ENCODE measurements at regions not wholly inside any gene's neighbourhood (a gene's known extent, or its start where the extent isn't known, plus 50 kb on each side); places are given as distances from the start of the nearest gene placed in this dataset.

GRCh38 chr1:184226100-184226487, 160.7 kb upstream of the C1orf21 start:
- WGBS, 2 donors = 93 to 96% methylated on average over 15 of the region's 15 CpGs
- Histone ChIP-seq H3K4me3 (no peak overlapping the region), H3K27me3 (no peaks in the 10 kb centered on the region), H3K4me1 (peaks cover 0 to 10% (median 7%) of the 10 kb centered on the region in 4 donors), H3K36me3 (no peaks in the 10 kb centered on the region), H3K9me3 (no peaks in the 10 kb centered on the region), H3K27ac (no peak overlapping the region)
- ATAC-seq (ENCODE audit: low FRiP score in 2 of 2) (peak in 1 of 2 donors; percentile 24), DNase-seq (peak in 1 of 2 donors; percentile 50)
- TF ChIP-seq EP300 (IDR thresholded peaks at IDR 0.05) = no peak
- TF ChIP-seq POLR2A (IDR thresholded peaks at IDR 0.05) = no peak
- TF ChIP-seq POLR2AphosphoS5 (IDR thresholded peaks at IDR 0.05) = no peak
- no peak for TF ChIP-seq CTCF (IDR thresholded peaks at IDR 0.05)

- no peaks in the 10 kb centered on the region for H3K36me3 ChIP-seq
- 72 to 94% methylated on average over 2 of the region's 2 CpGs for WGBS, 2 donors
- no peaks in the 10 kb centered on the region for H3K4me1 ChIP-seq
- DNase-seq (no peak), ATAC-seq (ENCODE audit: low FRiP score in 2 of 2) (no peak)
- H3K27me3 ChIP-seq = no peaks in the 10 kb centered on the region
- no peaks in the 10 kb centered on the region for H3K9me3 ChIP-seq
- H3K27ac ChIP-seq = no peak overlapping the region
- no peak for TF ChIP-seq CTCF (IDR thresholded peaks at IDR 0.05)
- TF ChIP-seq EP300 (IDR thresholded peaks at IDR 0.05) = no peak
- TF ChIP-seq POLR2AphosphoS5 (IDR thresholded peaks at IDR 0.05) = no peak
- TF ChIP-seq POLR2A (IDR thresholded peaks at IDR 0.05) = no peak
- no peak overlapping the region for H3K4me3 ChIP-seq
Observed at GRCh38 chr1:184228558-184228957, 158.3 kb upstream of the C1orf21 start.

- TF ChIP-seq CTCF (IDR thresholded peaks at IDR 0.05) (no peak), POLR2AphosphoS5 (IDR thresholded peaks at IDR 0.05) (no peak), POLR2A (IDR thresholded peaks at IDR 0.05) (no peak), EP300 (IDR thresholded peaks at IDR 0.05) (no peak)
- 65 to 85% methylated on average over 4 of the region's 4 CpGs for WGBS, 2 donors
- no peak for ATAC-seq (ENCODE audit: low FRiP score in 2 of 2)
- Histone ChIP-seq H3K27me3 (no peaks in the 10 kb centered on the region), H3K4me3 (no peak overlapping the region), H3K27ac (no peak overlapping the region), H3K9me3 (no peaks in the 10 kb centered on the region), H3K4me1 (peaks cover 0 to 4% (median 0%) of the 10 kb centered on the region in 4 donors), H3K36me3 (no peaks in the 10 kb centered on the region)
- DNase-seq = no peak
Observed at GRCh38 chr1:184237588-184237987, 149.2 kb upstream of the C1orf21 start.

- ATAC-seq (ENCODE audit: low FRiP score in 2 of 2) (no peak), DNase-seq (no peak)
- TF ChIP-seq POLR2AphosphoS5 (IDR thresholded peaks at IDR 0.05) = no peak
- no peak for TF ChIP-seq POLR2A (IDR thresholded peaks at IDR 0.05)
- no peak for TF ChIP-seq EP300 (IDR thresholded peaks at IDR 0.05)
- no peak for TF ChIP-seq CTCF (IDR thresholded peaks at IDR 0.05)
- no peak overlapping the region for H3K27ac ChIP-seq
- no peak overlapping the region for H3K4me3 ChIP-seq
- no peaks in the 10 kb centered on the region for H3K9me3 ChIP-seq
- no peaks in the 10 kb centered on the region for H3K36me3 ChIP-seq
- peaks cover 0 to 4% (median 0%) of the 10 kb centered on the region in 4 donors for H3K4me1 ChIP-seq
- H3K27me3 ChIP-seq = no peaks in the 10 kb centered on the region
- WGBS, 2 donors = 92 to 96% methylated on average over 2 of the region's 2 CpGs
Observed at GRCh38 chr1:184241446-184241845, 145.4 kb upstream of the C1orf21 start.

GRCh38 chr1:184242507-184242943, 144.3 kb upstream of the C1orf21 start:
- H3K27me3 ChIP-seq = no peaks in the 10 kb centered on the region
- ATAC-seq (ENCODE audit: low FRiP score in 2 of 2) (peak; percentile 68 to 69), DNase-seq (no peak)
- H3K27ac ChIP-seq = no peak overlapping the region
- H3K9me3 ChIP-seq = no peaks in the 10 kb centered on the region
- 31 to 46% methylated on average over 2 of the region's 2 CpGs for WGBS, 2 donors
- H3K36me3 ChIP-seq = no peaks in the 10 kb centered on the region
- TF ChIP-seq POLR2AphosphoS5 (IDR thresholded peaks at IDR 0.05) (no peak), CTCF (IDR thresholded peaks at IDR 0.05) (peak in 2 of 6 experiments; percentile 13 to 51)
- H3K4me1 ChIP-seq = peaks cover 0 to 4% (median 0%) of the 10 kb centered on the region in 4 donors
- H3K4me3 ChIP-seq = no peak overlapping the region

All from upper lobe of left lung (tissue), 6 donors.